GM18868 (cell line): ENCODE measurements at regions not wholly inside any gene's neighbourhood (a gene's known extent, or its start where the extent isn't known, plus 50 kb on each side); places are given as distances from the start of the nearest gene placed in this dataset.

Experiments
- ATAC-seq: cut with Tn5 transposase; IDR thresholded peaks from one replicate; pipeline ENCODE4 v1.9.1; 2021; ENCODE audit warnings: mild to moderate bottlenecking, moderate library complexity; ENCODE audit not compliant: unreplicated experiment

DNA sequence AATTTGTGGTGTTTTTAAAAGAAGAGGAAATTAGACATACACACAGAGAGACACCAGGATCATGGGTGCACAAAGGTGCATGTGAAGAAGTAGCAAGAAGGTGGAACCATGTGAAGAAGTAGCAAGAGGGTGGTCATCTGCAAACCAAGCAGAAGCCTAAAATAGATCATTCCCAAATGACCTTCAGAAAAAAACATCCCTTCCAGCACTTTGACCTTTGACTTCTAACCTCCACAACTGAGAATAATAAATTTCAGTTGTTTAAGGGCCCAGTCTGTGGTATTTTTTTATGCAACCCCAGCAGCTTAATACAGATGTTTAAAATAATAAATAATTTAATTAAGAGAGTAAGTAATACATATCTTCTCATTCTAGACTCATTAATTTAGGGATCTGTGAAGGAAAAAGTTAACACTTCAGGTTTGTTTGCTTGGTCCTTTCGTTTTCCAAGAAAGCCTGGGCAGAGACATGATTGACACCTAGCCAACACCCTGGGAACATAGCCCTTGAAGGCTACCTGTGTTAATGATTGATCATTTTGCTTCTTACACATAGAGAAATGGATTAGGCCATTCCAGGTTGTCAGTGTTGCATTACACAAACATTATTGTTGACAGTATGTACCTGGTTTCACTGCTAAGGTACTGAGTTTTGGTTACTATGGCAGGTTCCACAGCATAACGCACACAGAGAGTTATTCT lies 1331.2 kb upstream of the GBE1 start:
- no peak for ATAC-seq

DNA sequence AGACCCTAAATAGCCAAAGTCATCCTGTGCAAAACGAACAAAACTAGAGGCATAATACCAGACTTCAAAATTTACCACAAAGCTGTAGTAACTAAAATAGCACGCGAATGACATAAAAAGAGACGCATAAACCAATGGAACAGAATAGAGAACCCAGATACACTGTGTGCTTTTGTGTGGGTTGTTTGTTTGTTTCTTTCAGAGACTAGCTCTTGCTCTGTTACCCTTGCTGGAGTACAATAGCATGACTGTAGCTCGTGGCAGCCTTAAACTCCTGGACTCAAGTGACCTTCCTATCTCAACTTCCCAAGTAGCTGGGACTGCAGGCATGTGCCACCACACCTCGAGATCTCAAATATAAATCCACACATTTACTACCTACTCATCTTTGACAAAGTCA lies 1314.6 kb upstream of the GBE1 start:
- ATAC-seq, result no peak

DNA sequence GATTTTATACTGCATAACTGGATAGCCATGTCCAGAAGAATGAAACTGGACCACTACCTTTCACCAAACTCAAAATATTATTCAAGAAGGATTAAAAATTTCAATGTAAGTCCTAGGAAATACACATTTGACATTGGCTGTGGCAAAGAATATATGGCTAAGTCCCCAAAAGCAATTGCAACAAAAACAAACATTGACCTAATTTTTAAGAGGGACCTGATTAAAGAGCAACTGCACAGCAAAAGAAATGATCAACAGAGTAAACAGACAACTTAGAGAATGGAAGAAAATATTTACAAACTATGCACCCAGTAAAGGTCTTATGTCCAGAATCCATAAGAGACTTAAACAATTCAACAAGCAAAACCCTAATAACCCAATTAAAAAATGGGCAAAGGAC lies 1313.0 kb upstream of the GBE1 start:
- no peak for ATAC-seq

DNA sequence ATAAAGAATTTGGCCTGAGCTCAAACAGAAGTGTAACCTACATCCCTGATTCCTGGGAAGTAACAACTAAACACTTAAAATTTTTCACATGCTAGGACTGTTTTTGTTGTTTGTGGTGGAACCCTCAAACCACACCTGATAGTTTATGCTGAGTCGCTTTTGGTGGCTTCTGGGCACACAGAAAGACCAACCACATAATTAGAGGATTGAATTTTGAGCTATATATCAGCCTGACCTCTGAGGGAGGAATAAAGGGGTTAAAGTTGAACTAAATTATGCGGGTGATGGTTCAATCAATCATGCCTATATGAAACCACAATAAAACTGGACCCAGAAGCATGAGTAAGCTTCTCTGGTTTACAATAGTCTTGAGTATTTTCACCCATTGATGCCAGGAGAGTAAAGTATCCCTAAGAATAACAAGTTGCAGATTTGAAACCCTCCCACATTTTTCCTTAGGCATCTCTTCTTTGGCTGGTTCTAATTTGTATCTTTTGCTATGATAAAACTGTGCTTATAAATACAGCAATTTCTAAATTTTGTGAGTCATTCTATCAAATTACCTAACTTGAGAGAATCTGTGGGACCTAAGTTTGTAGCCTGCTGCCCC lies 1304.5 kb upstream of the GBE1 start:
- ATAC-seq, result no peak

DNA sequence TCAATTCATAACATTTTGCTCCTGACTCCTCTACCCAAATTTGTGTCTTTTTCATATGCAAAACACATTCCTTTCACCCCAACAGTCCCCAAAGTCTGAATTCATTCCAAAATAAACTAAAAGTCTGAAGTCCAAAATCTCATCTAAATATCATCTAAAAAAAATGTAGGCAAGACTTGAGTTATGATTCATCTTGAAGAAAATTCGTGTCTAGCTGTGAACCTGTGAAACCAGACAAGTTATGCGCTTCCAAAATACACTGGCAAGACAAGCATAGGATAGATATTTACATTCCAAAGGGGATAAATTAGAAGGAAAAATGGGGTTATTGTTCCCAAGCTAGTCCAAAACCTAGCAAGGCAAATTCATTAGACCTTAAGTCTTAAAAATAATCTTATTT lies 1302.0 kb upstream of the GBE1 start:
- no peak for ATAC-seq

DNA sequence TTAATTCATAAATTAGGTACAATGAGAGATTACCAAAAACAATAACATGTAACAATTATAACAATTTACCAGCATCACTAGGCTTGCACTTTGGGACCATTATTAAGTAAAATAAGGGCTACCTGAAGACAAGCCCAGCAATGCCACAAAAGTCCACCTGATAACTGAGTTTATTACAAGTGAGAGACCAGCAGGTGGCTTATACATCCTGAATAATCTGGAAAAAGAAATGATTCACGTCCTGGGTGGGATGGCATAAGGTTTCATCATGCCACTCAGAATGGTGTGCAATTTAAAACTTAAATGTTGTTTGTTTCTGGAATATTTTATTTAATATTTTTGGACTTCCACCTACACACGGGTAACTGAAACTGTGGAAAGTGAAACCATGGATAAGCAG lies 1287.1 kb upstream of the GBE1 start:
- ATAC-seq, result no peak

DNA sequence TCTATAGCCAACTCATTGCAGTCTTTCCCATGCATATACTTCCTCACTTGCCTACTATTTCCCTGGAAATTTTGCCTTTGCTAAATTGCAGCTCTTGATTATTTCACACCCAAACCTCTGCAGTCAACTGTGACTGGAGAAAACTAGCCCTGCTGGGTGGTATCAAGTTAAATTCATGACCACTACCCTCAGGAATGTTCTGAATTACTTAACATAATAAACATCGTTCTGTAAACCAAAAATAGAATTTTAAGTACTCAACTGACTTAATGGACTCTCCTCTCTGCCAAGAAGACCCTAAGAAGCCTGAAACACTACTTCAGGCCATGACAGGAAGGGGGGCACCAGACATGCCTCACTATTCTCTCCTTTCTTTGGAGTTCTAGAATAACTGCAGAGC lies 1278.0 kb upstream of the GBE1 start:
- no peak for ATAC-seq

DNA sequence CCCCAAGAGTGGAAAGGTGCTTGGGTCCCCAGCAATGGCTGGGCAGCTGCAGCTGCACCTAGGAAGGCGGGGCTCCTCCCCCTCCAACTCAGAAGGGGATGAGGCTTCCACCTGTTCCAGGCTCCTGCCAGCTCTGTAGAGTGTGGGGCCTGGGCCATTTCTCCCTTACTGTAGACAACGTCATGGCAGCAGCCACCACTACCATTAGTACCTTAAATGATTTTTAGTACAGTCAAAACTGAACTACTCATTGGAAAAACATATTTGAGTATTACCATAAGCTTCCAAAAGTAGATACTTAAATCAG lies 1274.2 kb upstream of the GBE1 start:
- no peak for ATAC-seq

DNA sequence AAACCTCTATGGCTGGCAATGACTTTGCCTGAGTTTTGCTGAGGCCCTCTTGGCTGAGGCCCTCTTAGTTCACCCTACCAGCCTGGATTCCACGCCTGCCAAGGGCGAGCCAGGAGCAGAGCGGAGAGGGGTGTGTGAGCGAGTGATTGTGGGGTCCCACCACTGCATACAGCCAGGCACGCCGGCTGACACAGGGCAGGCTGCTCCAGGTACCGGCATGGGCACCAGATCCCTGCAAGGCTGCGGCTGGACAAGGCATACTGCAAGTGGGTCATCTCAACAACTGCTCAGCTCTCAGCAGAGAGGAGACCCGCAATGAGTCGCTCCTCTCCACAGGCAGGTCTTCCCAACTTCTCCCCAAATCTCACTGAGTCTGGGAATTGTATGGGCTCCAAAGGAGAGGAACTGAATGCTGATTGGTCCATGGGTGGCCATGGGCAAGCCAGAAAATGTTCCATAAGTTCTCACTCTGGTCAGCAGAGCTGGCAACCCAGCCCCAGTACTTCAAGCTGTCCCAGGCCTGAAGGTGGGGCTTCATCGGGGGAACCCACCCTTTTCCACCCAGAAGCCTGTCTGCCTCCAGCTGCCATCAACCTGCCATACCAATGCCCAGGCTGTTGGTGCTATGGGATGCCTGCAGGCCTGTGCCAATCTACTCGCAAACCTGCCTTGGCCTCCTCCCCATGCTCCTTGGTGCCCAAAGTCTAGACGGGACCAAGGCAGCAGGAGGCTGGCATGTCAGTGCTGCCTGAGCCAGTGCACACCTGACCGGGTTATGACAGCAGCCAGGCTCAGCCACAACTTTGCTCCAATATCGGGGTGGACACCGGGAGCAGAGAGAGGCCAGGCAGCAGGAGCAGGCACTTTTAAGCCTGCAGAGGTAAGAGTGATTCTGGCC lies 1273.6 kb upstream of the GBE1 start:
- no peak for ATAC-seq

DNA sequence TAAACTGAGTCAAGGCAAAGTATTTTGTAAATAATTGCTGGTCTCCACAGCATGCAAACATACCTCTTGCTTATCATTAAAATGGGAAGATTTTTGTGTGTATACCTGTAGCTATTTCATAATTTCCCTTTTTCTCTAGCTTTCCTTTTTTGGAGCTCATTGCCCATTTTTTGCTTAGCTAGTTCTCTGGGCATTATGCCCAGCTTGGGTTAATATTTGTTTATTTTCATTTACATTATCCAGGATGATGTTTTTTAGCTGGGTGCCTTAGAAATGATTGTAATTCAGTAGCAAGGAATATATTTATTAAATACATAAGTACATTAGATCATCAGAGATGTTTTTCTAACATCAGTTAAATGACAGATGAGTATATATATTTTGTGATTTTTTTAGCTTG lies 1271.7 kb upstream of the GBE1 start:
- no peak for ATAC-seq

DNA sequence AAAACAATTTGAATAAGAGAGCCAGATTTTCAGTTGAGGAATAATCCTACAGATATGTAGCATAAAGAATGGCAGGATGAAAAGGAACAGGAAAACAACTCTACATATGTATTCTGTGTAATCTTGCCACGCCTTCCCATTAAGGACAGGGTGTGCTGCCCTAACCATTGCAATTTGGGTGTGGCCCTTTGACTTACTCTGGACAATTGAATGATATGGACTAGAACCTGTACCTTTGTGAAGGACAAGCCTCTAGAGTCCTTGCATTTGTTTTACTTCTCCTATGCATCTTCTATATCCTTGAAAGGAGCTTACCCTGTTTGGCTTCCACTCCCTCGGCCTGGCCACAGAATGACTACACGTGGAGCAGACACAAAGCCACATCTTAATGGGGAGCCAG lies 1261.6 kb upstream of the GBE1 start:
- no peak for ATAC-seq

DNA sequence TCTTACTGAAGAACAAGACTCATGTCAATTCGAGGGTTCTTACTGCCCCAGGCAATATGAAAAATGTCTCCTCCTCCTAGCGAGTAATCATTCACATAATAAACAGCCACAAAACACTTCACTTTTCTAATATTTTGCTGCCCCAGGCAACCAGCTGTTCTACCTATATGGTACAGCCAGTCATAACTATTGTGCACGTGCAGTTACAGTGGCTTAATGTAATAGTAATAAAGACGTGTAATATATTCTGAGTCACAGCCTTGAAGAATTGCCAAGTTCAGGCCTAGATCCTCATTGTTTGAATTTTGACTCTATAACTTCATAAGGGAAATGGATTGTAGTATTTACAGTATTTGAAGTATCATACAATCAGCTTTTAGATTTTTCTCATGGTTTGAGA lies 1250.0 kb upstream of the GBE1 start:
- ATAC-seq, result no peak

DNA sequence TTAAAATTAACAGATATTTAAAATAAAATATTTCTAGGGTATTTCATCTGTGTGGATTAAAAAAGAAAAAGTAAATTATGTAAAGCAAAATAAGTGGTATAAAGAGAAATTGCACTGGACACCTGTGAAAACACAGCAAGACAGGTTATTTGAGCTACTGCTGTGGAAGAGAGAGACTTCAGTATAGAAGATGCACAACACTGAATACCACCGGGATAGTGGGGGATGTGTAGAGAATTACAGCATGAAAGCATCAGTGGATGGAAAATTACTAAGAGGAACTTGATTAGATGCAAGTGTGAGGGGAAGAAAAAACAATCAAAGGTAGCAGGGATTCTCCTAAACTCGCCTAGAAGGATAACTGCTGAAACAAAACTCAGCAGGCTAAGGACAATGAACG lies 1242.5 kb upstream of the GBE1 start:
- no peak for ATAC-seq

DNA sequence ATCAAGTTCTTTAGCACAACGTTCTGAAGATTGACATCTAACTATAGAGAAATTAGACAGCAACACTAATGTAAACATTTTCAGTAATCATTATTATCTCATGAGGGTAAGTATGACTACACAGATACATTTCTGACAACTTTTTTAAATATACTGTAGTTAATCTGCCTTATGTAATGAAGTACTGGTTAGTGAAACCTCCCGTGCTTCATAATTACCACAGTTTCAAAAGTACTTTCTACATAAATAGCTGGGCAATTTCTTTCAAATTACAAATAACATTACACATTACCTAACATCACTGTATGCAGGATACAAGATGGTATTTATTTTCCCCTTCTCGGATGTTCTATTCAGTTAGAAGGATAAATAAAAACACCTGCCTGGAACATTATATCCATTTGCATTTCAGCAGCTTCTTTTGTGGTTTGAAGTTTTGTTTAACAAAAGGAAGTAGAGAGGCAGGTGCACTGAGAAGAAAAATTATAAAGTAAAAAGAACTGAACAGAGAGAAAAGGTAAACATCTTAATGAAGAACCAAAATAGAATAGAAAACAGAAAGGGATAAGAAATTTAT lies 1241.5 kb upstream of the GBE1 start:
- no peak for ATAC-seq

DNA sequence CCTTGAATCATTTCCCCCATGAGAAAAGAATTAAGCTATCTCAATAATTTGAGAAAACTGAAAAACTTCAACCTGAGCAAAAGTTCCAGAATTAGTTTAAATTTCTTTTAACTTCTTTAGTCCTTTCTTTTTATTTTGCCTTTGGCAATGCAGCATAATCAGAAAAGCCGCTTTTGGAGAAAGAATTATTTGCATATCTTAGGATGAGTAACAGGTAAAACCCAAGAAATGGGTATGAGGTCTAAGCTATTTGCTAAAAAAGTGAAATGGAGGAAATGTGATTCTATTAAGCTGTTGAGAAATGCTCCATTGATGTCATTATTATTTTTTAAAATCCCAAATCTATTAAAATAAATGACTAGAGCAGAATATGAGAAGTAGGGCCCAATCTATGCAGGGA lies 1238.3 kb upstream of the GBE1 start:
- no peak for ATAC-seq

DNA sequence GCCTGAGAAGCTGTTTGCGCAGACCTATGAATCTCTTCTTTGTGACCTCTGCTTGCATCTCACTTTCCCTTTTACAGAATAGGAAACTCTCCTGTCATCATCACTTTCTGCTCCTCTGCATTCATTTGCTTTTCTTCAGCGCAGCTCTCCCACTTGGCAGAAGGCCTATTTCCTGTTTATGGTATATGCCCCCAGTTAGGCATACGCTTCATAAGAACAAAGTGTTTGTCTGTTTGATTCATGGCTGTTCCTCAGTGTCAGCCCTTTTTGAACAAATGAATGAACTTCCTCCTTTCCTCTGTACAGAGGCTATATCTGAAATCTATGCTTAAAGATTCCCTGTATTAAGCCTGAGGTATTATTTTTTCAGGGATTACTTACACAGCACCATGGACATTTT lies 1216.9 kb upstream of the GBE1 start:
- ATAC-seq, result no peak

DNA sequence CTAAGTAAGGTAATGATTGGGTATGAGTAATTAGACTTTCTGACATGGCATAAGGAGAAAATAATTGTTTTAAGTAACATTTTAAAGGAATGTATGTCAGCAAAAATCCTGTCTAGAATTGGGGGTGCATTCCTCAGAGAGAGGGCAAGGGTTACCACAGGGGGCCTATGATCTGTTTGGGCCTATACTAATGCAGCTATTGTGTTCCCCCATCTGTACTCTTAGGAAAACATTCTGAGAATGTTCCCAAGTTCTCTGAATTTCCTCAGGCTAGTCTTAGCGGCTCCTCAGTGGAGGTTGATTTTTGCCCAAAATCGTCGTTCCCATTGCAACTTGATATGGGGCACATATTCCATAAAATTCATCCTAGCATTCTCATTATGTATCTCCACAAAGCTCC lies 1216.4 kb upstream of the GBE1 start:
- ATAC-seq, result no peak

DNA sequence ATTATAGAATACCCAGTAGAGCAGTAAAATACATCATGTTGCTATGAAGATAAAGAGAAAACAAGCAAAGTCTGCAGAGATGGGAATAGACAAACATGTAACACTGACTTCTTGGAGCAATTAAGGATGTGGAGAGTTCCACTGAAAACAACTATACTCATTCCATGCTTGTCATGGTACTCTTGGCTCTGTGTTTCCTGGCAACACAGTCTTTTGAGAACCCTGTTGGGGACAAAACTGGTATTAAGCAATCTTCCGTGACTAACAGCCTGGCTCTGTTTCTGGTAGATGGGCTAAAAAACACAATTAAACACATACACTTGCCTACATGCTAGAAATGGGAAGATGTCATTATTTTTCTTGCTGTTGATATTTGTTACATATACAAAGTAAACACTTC lies 1212.3 kb upstream of the GBE1 start:
- no peak for ATAC-seq

DNA sequence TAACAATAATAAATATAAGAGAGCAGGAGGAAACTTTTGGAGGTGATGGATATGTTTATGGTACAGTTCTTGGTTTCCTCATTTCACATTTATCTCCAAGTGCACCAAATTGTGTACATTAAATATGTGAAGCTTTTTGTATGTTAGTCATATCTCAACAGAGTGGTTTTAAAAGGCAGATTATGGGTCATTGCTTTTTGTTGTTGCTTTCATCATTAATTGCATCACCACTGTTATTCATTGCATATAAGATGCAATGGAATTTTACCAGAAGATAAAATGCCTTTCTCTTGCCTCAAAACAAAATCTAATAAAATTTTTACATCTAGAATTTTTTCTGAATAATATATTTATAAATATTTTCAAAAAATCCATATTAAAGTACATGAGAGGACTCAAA lies 1198.9 kb upstream of the GBE1 start:
- no peak for ATAC-seq

DNA sequence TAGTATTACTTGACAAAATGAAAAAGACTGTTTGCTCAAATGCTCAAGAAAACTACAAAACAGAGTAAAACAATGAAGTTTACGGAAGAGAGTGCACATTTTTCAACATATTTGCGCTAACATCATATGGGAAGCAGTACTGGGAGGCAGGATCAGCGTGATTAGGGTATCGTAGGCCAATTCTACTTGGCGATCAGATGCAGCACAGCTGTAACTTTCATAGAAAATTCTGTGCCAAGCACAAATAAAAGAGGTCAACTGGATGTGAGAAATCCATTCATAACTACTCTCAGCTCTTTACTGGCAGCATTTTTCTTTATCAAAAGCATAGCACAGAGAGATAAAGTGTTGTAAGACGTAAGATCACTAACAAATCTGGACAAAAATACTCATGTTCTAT lies 1196.3 kb upstream of the GBE1 start:
- no peak for ATAC-seq

DNA sequence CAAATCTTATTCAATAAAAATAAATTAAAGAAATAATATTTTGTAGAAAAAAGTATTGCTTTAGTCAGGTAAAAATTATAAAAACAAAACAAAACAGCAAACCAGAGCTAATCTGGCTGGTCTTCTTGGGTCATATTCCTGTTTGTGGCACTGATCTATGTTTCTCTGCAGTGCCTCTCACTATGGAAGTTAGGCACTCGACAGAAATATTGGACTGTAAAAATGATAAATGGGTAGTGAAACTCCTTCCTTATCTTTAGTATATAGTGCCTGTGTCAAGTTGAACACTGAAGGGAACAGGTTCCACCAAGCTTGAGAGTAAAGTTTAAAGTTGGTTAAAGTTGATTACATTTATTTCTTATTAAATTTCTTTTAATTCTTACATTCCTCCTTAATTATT lies 1195.6 kb upstream of the GBE1 start:
- no peak for ATAC-seq

DNA sequence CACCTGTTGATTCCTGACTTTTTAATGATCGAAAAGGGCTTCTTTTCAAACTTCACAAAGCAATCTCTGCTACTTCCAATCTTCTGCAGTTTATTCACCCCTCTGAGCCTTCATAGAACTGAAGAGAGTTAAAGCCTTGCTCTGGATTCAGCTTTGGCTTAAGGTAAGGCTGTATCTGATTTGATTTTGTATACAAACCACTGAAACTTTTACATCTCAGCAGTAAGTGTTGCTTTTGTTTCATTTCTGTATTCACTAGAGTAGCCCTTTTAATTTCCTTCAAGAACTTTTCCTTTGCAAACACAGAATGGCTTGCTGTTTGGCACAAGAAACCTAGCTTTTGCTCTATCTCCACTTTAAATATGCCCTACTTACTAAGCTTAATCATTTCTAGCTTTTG lies 1193.0 kb upstream of the GBE1 start:
- ATAC-seq, result no peak
